Natural killer cell (primary cell): ENCODE measurements at regions not wholly inside any gene's neighbourhood (a gene's known extent, or its start where the extent isn't known, plus 50 kb on each side); places are given as distances from the start of the nearest gene placed in this dataset.

ENCODE experiments used
- ATAC-seq, 3 donors: fragments of 150-1000 bp in 2 of 3; fragments of 200-7000 bp in 1 of 3; cut with Tn5 transposase; 1 replicate in 1 of 3; 2 replicates in 2 of 3; pipeline ENCODE4 v1.10.0; 2021; ENCODE audit warnings: mild to moderate bottlenecking in 2 of 3, moderate library complexity in 2 of 3
- DNase-seq, 2 donors: peaks; one replicate each; pipeline versions ENCODE4 v3.0.0 to v3.0.0-alpha.2; 2013 to 2021; ENCODE audit warnings: mixed read lengths in 1 of 2
- H3K27ac ChIP-seq: one replicate; pipeline ENCODE4 v1.5.1; 2013; ENCODE audit warnings: mild to moderate bottlenecking, low read length
- H3K27me3 ChIP-seq: one replicate; pipeline ENCODE4 v1.6.1; 2013; ENCODE audit warnings: low read length; ENCODE audit not compliant: control insufficient read depth, insufficient read depth
- H3K36me3 ChIP-seq: one replicate; pipeline ENCODE4 v1.6.1; 2013; ENCODE audit warnings: low read length; ENCODE audit not compliant: control insufficient read depth, insufficient read depth
- H3K4me1 ChIP-seq: one replicate; pipeline ENCODE4 v1.6.1; 2013; ENCODE audit warnings: low read length; ENCODE audit not compliant: control insufficient read depth, insufficient read depth
- H3K4me3 ChIP-seq: one replicate; pipeline ENCODE4 v1.5.1; 2013; ENCODE audit warnings: low read length
- H3K9me3 ChIP-seq: one replicate; pipeline ENCODE4 v1.6.1; 2013; ENCODE audit warnings: low read length; ENCODE audit not compliant: control insufficient read depth, insufficient read depth
- H3K27ac Mint-ChIP-seq, 2 donors: one replicate each; pipeline ENCODE4 v1.8.0; 2022; ENCODE audit warnings: mild to moderate bottlenecking in 2 of 2, mixed read lengths in 2 of 2, moderate library complexity in 1 of 2
- H3K27me3 Mint-ChIP-seq, 2 donors: one replicate each; pipeline ENCODE4 v1.8.0; 2022; ENCODE audit warnings: low read depth in 2 of 2, mixed read lengths in 2 of 2
- H3K36me3 Mint-ChIP-seq: one replicate; pipeline ENCODE4 v1.8.0; 2022; ENCODE audit warnings: mixed read lengths
- H3K4me1 Mint-ChIP-seq, 2 donors: one replicate each; pipeline ENCODE4 v1.8.0; 2022; ENCODE audit warnings: mixed read lengths in 2 of 2
- H3K4me3 Mint-ChIP-seq: one replicate; pipeline ENCODE4 v1.8.0; 2022; ENCODE audit warnings: mild to moderate bottlenecking, moderate library complexity, mixed read lengths
- H3K9me3 Mint-ChIP-seq, 2 donors: one replicate each; pipeline ENCODE4 v1.8.0; 2022; ENCODE audit warnings: mixed read lengths in 2 of 2
- CTCF ChIP-seq: fragments of 200-600 bp; IDR thresholded peaks from one replicate; pipeline ENCODE4 v1.8.0; 2022; ENCODE audit warnings: antibody characterized with exemption
- WGBS: methylation state at CpG from one replicate; pipeline ENCODE4 v1.1.7; 2013; ENCODE audit warnings: missing lambda C conversion rate; ENCODE audit not compliant: insufficient coverage; 5-methylcytosine and 5-hydroxymethylcytosine counted together
- intact Hi-C: fragments of 100-400 bp; cut with micrococcal nuclease; formaldehyde crosslinking; loops from one replicate; pipeline ENCODE4 v1.14.2; 2022

GRCh38 chr3:152096280-152096906, 172.3 kb upstream of the MBNL1 start:
- intact Hi-C loops = no loop called here
- no peak overlapping the region for H3K4me3 Mint-ChIP-seq
- H3K36me3 Mint-ChIP-seq = no peaks in the 10 kb centered on the region
- Histone ChIP-seq H3K9me3 (no peaks in the 10 kb centered on the region), H3K4me1 (no peaks in the 10 kb centered on the region), H3K27ac (no peak overlapping the region), H3K36me3 (no peaks in the 10 kb centered on the region), H3K4me3 (no peak overlapping the region), H3K27me3 (no peaks in the 10 kb centered on the region)
- no peak for TF ChIP-seq CTCF
- peaks cover 0 to 18% of the 10 kb centered on the region in 2 donors for H3K27me3 Mint-ChIP-seq
- ATAC-seq = no peak
- no peaks in the 10 kb centered on the region for H3K9me3 Mint-ChIP-seq
- DNase-seq = no peak
- H3K4me1 Mint-ChIP-seq = peaks cover 15 to 16% of the 10 kb centered on the region in 2 donors
- no peak overlapping the region for H3K27ac Mint-ChIP-seq
- WGBS = 95% methylated on average over 5 of the region's 5 CpGs

- H3K27me3 ChIP-seq = no peaks in the 10 kb centered on the region
- Mint-ChIP-seq H3K4me1 (peaks cover 15 to 16% of the 10 kb centered on the region in 2 donors), H3K27me3 (peaks cover 0 to 18% of the 10 kb centered on the region in 2 donors), H3K27ac (no peak overlapping the region), H3K4me3 (no peak overlapping the region), H3K9me3 (no peaks in the 10 kb centered on the region), H3K36me3 (no peaks in the 10 kb centered on the region)
- WGBS = 100% methylated on average over 2 of the region's 2 CpGs
- no peak for DNase-seq
- H3K4me3 ChIP-seq = no peak overlapping the region
- H3K9me3 ChIP-seq = no peaks in the 10 kb centered on the region
- intact Hi-C loops = no loop called here
- TF ChIP-seq CTCF = no peak
- no peak for ATAC-seq
- no peaks in the 10 kb centered on the region for H3K36me3 ChIP-seq
- no peak overlapping the region for H3K27ac ChIP-seq
- H3K4me1 ChIP-seq = no peaks in the 10 kb centered on the region
These were observed 171.6 kb upstream of the MBNL1 start for GRCh38 chr3:152097120-152097519.

GRCh38 chr3:152097770-152098169, 171.0 kb upstream of the MBNL1 start:
- H3K36me3 Mint-ChIP-seq = no peaks in the 10 kb centered on the region
- WGBS = 64% methylated on average over 3 of the region's 3 CpGs
- ATAC-seq (no peak), DNase-seq (no peak)
- peaks cover 0 to 18% of the 10 kb centered on the region in 2 donors for H3K27me3 Mint-ChIP-seq
- Histone ChIP-seq H3K9me3 (no peaks in the 10 kb centered on the region), H3K4me1 (no peaks in the 10 kb centered on the region), H3K27ac (no peak overlapping the region), H3K4me3 (no peak overlapping the region), H3K27me3 (no peaks in the 10 kb centered on the region), H3K36me3 (no peaks in the 10 kb centered on the region)
- H3K27ac Mint-ChIP-seq = no peak overlapping the region
- H3K4me3 Mint-ChIP-seq = no peak overlapping the region
- TF ChIP-seq CTCF = no peak
- no peaks in the 10 kb centered on the region for H3K9me3 Mint-ChIP-seq
- intact Hi-C loops = no loop called here
- peaks cover 15 to 16% of the 10 kb centered on the region in 2 donors for H3K4me1 Mint-ChIP-seq
